ENCODE measurements at regions not wholly inside any gene's neighbourhood (a gene's known extent, or its start where the extent isn't known, plus 50 kb on each side); places are given as distances from the start of the nearest gene placed in this dataset.

DNA sequence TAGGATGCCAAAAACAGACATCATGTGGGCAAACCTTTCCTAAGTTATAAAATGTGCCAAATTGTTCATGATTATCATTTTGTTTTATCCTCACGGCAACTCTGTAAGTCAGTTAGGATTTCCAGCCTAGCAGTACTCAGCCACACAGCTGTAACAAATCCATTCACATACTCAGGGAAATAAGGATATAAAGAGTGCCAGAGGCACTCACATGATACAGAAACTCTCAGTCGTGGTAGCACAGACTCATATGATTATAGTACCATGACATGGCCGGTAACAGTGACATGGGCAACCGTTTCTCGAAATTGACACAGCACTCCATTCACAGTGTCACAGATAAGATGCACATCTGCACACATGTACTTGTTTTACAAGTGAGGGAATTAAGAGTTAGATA, 344.2 kb downstream of the LRIG3 start:
- no peak for TF ChIP-seq YY1 (IDR thresholded peaks at IDR 0.05; ENCODE audit: insufficient read depth, insufficient read length)
- TF ChIP-seq SUZ12 (IDR thresholded peaks at IDR 0.05; ENCODE audit: extremely low read depth, insufficient read depth, insufficient read length) = no peak
- no peak for TF ChIP-seq ZNF274 (IDR thresholded peaks at IDR 0.05; ENCODE audit: low read depth, low read length)
- no peaks in the 10 kb centered on the region for H3K27me3 ChIP-seq (ENCODE audit: insufficient read depth, insufficient read length)
- H3K4me3 ChIP-seq (ENCODE audit: insufficient read length, low read depth) = no peak overlapping the region
- no peaks in the 10 kb centered on the region for H3K9me3 ChIP-seq (ENCODE audit: insufficient read depth, low read length)
- H3K4me1 ChIP-seq (ENCODE audit: insufficient read depth, insufficient read length) = no peaks in the 10 kb centered on the region
- no peak for DNase-seq (ENCODE audit: low read depth, low spot score)
- H3K9ac ChIP-seq (ENCODE audit: insufficient read length, low read depth) = no peak overlapping the region
- no peaks in the 10 kb centered on the region for H3K36me3 ChIP-seq (ENCODE audit: insufficient read depth, insufficient read length, low read length)

DNA sequence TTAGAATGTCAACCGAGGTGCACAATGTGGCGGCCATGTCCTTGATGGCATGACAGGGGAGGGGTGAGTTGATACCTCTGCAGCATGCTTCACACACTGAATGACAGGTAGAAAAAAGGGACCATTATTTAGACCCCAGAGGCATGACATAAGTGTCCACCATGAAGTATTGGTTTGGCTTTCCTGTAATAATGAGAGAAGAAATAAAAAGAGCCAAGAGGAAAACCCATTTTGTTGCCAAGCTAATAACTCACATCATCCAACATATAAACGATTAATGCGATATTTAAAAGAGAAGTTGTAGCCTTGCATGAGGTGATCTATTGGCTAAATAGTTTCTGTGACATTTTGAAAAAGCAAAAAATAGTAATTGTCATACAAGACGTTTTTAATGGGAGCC, 343.4 kb downstream of the LRIG3 start:
- H3K4me3 ChIP-seq (ENCODE audit: insufficient read length, low read depth) = no peak overlapping the region
- H3K9me3 ChIP-seq (ENCODE audit: insufficient read depth, low read length) = no peaks in the 10 kb centered on the region
- no peak overlapping the region for H3K9ac ChIP-seq (ENCODE audit: insufficient read length, low read depth)
- no peak for DNase-seq (ENCODE audit: low read depth, low spot score)
- H3K36me3 ChIP-seq (ENCODE audit: insufficient read depth, insufficient read length, low read length) = no peaks in the 10 kb centered on the region
- no peaks in the 10 kb centered on the region for H3K4me1 ChIP-seq (ENCODE audit: insufficient read depth, insufficient read length)
- TF ChIP-seq YY1 (IDR thresholded peaks at IDR 0.05; ENCODE audit: insufficient read depth, insufficient read length) = no peak
- TF ChIP-seq SUZ12 (IDR thresholded peaks at IDR 0.05; ENCODE audit: extremely low read depth, insufficient read depth, insufficient read length) = no peak
- TF ChIP-seq ZNF274 (IDR thresholded peaks at IDR 0.05; ENCODE audit: low read depth, low read length) = no peak
- H3K27me3 ChIP-seq (ENCODE audit: insufficient read depth, insufficient read length) = no peaks in the 10 kb centered on the region

DNA sequence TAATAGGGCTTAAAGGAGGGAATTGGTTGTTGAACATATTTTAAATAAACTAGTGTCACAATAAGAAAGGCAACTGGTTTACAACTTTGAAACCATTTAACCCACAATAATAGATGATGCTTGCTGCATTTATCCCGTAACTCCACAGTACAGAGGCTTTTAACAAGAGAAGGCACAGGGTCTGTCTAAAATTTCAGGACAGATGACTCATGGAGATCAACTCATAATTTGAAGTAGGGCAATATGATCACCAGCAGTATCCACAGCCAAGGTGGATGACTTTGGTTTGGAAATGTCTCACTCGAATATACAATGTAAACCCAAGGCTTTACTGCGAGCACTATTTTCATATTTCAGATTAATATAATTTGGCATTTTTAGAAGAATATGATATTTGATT, 340.2 kb downstream of the LRIG3 start:
- TF ChIP-seq SUZ12 (IDR thresholded peaks at IDR 0.05; ENCODE audit: extremely low read depth, insufficient read depth, insufficient read length) = no peak
- no peak for TF ChIP-seq YY1 (IDR thresholded peaks at IDR 0.05; ENCODE audit: insufficient read depth, insufficient read length)
- TF ChIP-seq ZNF274 (IDR thresholded peaks at IDR 0.05; ENCODE audit: low read depth, low read length) = no peak
- H3K9ac ChIP-seq (ENCODE audit: insufficient read length, low read depth) = no peak overlapping the region
- no peak for DNase-seq (ENCODE audit: low read depth, low spot score)
- H3K9me3 ChIP-seq (ENCODE audit: insufficient read depth, low read length) = no peaks in the 10 kb centered on the region
- H3K4me1 ChIP-seq (ENCODE audit: insufficient read depth, insufficient read length) = no peaks in the 10 kb centered on the region
- H3K36me3 ChIP-seq (ENCODE audit: insufficient read depth, insufficient read length, low read length) = no peaks in the 10 kb centered on the region
- H3K27me3 ChIP-seq (ENCODE audit: insufficient read depth, insufficient read length) = no peaks in the 10 kb centered on the region
- H3K4me3 ChIP-seq (ENCODE audit: insufficient read length, low read depth) = no peak overlapping the region

DNA sequence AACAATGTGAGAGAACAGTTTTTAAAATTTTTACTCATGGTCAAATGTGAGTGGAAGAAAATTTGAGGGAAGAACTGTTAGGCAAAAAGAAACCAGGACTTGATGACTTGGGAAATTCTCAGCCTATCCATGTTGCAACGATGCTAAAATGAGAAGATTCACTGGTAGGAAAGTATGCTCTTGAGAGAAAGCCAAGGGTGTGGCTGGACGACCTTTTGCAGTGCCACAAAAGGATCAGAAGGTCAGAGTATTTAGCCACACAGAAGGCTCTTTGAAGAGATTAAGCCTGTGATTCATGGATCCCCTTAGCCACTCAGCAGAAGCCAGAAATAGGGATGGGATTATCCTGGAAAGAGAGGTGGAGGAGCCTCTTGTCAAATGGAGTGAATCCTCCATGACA, 336.8 kb downstream of the LRIG3 start:
- H3K27me3 ChIP-seq (ENCODE audit: insufficient read depth, insufficient read length) = no peaks in the 10 kb centered on the region
- H3K36me3 ChIP-seq (ENCODE audit: insufficient read depth, insufficient read length, low read length) = no peaks in the 10 kb centered on the region
- DNase-seq (ENCODE audit: low read depth, low spot score) = no peak
- no peak for TF ChIP-seq ZNF274 (IDR thresholded peaks at IDR 0.05; ENCODE audit: low read depth, low read length)
- TF ChIP-seq YY1 (IDR thresholded peaks at IDR 0.05; ENCODE audit: insufficient read depth, insufficient read length) = no peak
- TF ChIP-seq SUZ12 (IDR thresholded peaks at IDR 0.05; ENCODE audit: extremely low read depth, insufficient read depth, insufficient read length) = no peak
- no peak overlapping the region for H3K9ac ChIP-seq (ENCODE audit: insufficient read length, low read depth)
- H3K4me1 ChIP-seq (ENCODE audit: insufficient read depth, insufficient read length) = no peaks in the 10 kb centered on the region
- no peak overlapping the region for H3K4me3 ChIP-seq (ENCODE audit: insufficient read length, low read depth)
- H3K9me3 ChIP-seq (ENCODE audit: insufficient read depth, low read length) = no peaks in the 10 kb centered on the region

DNA sequence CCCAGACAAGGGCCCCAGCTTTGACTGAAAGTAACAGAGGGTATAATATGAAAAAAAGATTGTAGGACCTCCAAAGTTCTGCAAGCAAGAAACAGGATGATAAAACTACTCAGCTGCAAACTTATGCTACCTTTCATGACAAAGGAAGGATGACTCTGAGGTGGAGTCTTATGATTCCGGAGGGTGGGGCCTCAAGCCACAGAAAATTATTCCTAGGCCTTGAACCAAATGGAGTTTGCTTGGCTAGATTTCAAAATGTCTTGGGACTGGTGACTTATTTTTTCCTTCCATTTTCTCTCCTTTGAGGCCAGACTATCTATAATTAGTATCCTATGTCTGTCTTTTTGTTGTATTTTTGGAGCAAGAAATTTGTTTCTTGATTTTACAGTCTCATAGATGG, 336.4 kb downstream of the LRIG3 start:
- Histone ChIP-seq H3K9ac (ENCODE audit: insufficient read length, low read depth) (no peak overlapping the region), H3K36me3 (ENCODE audit: insufficient read depth, insufficient read length, low read length) (no peaks in the 10 kb centered on the region), H3K27me3 (ENCODE audit: insufficient read depth, insufficient read length) (no peaks in the 10 kb centered on the region), H3K9me3 (ENCODE audit: insufficient read depth, low read length) (no peaks in the 10 kb centered on the region), H3K4me1 (ENCODE audit: insufficient read depth, insufficient read length) (no peaks in the 10 kb centered on the region), H3K4me3 (ENCODE audit: insufficient read length, low read depth) (no peak overlapping the region)
- TF ChIP-seq YY1 (IDR thresholded peaks at IDR 0.05; ENCODE audit: insufficient read depth, insufficient read length) = no peak
- TF ChIP-seq ZNF274 (IDR thresholded peaks at IDR 0.05; ENCODE audit: low read depth, low read length) = no peak
- TF ChIP-seq SUZ12 (IDR thresholded peaks at IDR 0.05; ENCODE audit: extremely low read depth, insufficient read depth, insufficient read length) = no peak
- DNase-seq (ENCODE audit: low read depth, low spot score) = no peak

DNA sequence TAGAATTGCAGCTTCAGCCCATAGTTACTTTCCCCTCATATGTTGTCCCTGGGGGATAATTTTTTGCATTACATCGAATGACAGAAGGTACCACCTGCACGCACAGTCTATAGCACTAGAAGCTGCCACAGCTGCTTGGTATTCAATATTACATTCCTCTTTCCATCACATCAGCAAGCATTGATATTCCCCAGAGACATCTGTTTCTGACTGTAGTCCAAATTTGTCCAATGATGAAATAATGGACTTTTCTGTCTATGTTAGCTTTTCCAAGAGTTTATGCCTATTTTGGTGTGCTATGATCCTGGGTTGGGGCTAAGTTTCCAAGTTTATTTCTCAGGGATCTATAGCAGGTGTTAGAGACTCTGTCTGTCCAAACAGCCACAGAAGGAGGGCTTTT, 335.4 kb downstream of the LRIG3 start:
- Histone ChIP-seq H3K27me3 (ENCODE audit: insufficient read depth, insufficient read length) (no peaks in the 10 kb centered on the region), H3K9me3 (ENCODE audit: insufficient read depth, low read length) (no peaks in the 10 kb centered on the region), H3K9ac (ENCODE audit: insufficient read length, low read depth) (no peak overlapping the region), H3K4me1 (ENCODE audit: insufficient read depth, insufficient read length) (no peaks in the 10 kb centered on the region), H3K4me3 (ENCODE audit: insufficient read length, low read depth) (no peak overlapping the region), H3K36me3 (ENCODE audit: insufficient read depth, insufficient read length, low read length) (no peaks in the 10 kb centered on the region)
- no peak for TF ChIP-seq ZNF274 (IDR thresholded peaks at IDR 0.05; ENCODE audit: low read depth, low read length)
- TF ChIP-seq YY1 (IDR thresholded peaks at IDR 0.05; ENCODE audit: insufficient read depth, insufficient read length) = no peak
- TF ChIP-seq SUZ12 (IDR thresholded peaks at IDR 0.05; ENCODE audit: extremely low read depth, insufficient read depth, insufficient read length) = no peak
- DNase-seq (ENCODE audit: low read depth, low spot score) = no peak

DNA sequence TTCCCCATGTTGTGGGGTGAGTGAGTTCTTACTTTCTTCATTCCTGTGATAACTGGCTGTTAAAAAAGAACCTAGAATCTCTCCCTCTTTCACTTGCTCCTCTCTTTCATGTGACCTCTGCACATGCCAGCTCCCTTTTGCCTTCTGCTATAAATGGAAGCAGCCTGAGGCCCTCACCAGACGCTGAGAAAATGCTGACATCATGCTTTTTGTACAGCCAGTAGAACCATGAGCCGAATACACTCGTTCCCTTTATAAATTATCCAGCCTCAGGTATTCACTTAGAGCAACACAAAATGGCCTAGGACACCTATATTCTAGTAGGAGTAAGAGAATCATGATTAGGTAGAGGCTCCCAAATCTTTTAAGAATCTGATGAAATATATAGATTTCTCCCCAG, 333.5 kb downstream of the LRIG3 start:
- no peaks in the 10 kb centered on the region for H3K9me3 ChIP-seq (ENCODE audit: insufficient read depth, low read length)
- H3K4me3 ChIP-seq (ENCODE audit: insufficient read length, low read depth) = no peak overlapping the region
- no peaks in the 10 kb centered on the region for H3K4me1 ChIP-seq (ENCODE audit: insufficient read depth, insufficient read length)
- no peak overlapping the region for H3K9ac ChIP-seq (ENCODE audit: insufficient read length, low read depth)
- TF ChIP-seq YY1 (IDR thresholded peaks at IDR 0.05; ENCODE audit: insufficient read depth, insufficient read length) (no peak), ZNF274 (IDR thresholded peaks at IDR 0.05; ENCODE audit: low read depth, low read length) (no peak), SUZ12 (IDR thresholded peaks at IDR 0.05; ENCODE audit: extremely low read depth, insufficient read depth, insufficient read length) (no peak)
- H3K36me3 ChIP-seq (ENCODE audit: insufficient read depth, insufficient read length, low read length) = no peaks in the 10 kb centered on the region
- DNase-seq (ENCODE audit: low read depth, low spot score) = no peak
- no peaks in the 10 kb centered on the region for H3K27me3 ChIP-seq (ENCODE audit: insufficient read depth, insufficient read length)

DNA sequence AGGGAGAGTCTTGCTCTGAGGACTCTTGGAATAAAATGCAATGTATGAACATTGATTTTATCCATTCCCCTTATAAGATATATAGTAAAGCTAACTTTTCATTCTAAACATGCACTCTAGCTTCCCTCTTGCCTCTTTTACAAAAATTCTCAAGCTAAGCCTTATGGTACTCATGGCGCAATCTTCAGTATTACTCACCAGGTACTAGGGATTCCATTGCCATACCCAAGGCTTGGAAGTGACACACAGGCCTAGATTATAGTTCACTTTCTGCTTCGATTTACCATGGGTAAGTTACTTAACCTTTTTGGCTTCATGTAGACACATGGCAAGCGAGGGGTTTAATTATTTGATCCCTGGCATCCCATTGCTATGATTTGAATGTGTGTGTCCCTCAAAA, 331.5 kb downstream of the LRIG3 start:
- Histone ChIP-seq H3K27me3 (ENCODE audit: insufficient read depth, insufficient read length) (no peaks in the 10 kb centered on the region), H3K9me3 (ENCODE audit: insufficient read depth, low read length) (no peaks in the 10 kb centered on the region)

More for the DNA sequence above, 331.5 kb downstream of the LRIG3 start:
- DNase-seq (ENCODE audit: low read depth, low spot score) = no peak
- Histone ChIP-seq H3K4me3 (ENCODE audit: insufficient read length, low read depth) (no peak overlapping the region), H3K9ac (ENCODE audit: insufficient read length, low read depth) (no peak overlapping the region), H3K4me1 (ENCODE audit: insufficient read depth, insufficient read length) (no peaks in the 10 kb centered on the region), H3K36me3 (ENCODE audit: insufficient read depth, insufficient read length, low read length) (no peaks in the 10 kb centered on the region)
- TF ChIP-seq SUZ12 (IDR thresholded peaks at IDR 0.05; ENCODE audit: extremely low read depth, insufficient read depth, insufficient read length) (no peak), YY1 (IDR thresholded peaks at IDR 0.05; ENCODE audit: insufficient read depth, insufficient read length) (no peak), ZNF274 (IDR thresholded peaks at IDR 0.05; ENCODE audit: low read depth, low read length) (no peak)
